SIG-M5 treated with dmso at 0.1 percent for 504 hours (cell line): ENCODE measurements at regions not wholly inside any gene's neighbourhood (a gene's known extent, or its start where the extent isn't known, plus 50 kb on each side); places are given as distances from the start of the nearest gene placed in this dataset.

Experiments
- DNase-seq: peaks from one replicate; lab custom pipeline; 2025; ENCODE audit not compliant: unreplicated experiment; lab: John Stamatoyannopoulos, UW

DNA sequence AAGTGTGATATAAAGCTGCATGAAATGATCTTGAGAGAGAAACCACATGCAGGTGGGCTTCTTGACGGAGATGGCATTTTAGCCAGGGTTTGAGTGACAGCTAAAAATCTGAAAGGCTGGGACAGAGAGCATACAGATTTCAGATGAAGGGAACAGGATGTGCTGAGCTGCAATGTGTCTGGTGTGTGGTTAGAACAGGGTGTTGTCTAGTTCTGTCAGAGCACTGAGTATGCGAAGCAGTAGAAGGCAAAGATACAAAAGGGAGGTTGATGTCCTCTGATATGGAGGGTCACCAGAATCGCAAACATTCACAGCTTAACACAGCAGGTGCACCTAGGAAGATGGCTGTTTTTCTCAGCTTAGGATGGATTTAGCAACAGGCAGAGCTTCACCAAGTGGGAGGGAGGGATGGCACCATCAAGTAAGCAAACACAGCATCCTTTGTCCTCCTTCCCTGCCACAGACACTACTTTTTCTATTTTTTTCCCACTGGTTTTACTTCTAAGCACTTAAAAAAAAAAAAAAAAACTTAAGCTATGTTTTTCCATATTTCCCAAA is 182.5 kb downstream of the TMX3 start:
- no peak for DNase-seq

DNA sequence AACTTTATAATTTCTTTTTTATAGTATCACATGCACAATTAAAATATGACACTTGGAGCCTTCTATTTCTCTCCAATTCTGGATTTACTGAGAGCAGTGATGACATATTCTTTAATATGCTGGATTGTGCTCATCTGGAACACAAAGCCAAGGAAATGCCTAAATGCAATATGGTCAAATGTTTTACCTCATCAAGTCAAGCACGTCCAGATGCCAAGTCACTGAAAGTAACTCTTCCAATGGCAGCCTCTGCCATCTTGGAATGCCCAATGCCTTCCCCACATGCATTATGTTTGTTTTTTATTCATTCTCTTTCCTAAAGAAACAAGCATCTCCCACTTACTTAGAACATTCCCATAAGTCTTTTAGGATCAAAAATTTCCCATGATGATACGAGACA is 189.8 kb downstream of the TMX3 start:
- DNase-seq = no peak

DNA sequence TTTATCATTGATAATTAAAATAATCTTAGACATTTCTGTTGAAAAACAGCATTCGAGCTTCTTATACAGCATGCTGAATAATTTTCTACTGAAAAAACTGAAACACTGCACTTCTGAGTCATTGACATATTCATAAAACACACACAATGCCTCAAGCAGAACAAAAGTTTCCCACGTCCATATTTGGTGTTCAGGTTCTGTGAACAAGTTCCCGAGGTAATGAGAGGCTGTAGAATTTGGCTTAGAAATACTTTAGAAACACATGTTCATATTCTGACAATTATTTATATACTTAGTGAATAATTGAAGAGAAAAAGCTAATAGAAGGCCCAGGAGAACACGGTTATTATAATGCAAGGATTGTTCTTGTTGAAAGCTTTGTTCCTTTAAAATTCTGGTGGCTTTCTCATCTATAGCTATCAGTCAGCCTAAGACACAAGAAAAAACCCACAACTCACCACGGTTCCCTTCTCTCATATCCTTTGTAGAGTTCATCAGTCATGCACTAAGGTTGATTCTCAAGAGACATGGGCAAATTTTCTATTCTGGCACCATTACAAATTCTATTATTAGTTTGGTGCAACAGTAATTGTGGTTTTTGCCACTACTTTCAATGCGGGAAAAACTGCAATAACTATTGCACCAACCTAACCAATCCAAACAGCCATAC is 194.4 kb downstream of the TMX3 start:
- no peak for DNase-seq

GRCh38 chr18:68519336-68519735 is 195.6 kb downstream of the TMX3 start:
- no peak for DNase-seq

GRCh38 chr18:68509902-68510301 is 205.0 kb downstream of the TMX3 start:
- DNase-seq = no peak

- DNase-seq = no peak
Observed at GRCh38 chr18:68507781-68508180, 207.1 kb downstream of the TMX3 start.

DNA sequence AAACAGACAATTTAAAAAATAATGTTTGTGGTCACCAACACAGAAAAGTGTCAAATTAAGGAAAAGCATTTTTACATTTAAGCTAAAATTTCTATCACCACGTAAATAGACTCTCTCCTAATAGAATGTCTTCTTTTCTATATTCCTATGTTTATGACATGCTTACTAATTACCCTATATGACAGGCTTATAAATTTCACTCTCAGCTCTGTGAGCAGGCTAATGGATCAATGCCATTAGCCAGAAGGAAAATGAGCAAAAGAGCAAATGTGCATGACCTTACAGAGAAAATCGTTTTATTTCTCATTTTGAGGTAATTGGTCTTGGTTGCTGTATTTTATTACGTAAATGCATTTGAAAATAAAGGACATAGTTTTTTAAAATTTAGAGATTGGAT is 209.7 kb downstream of the TMX3 start:
- no peak for DNase-seq

DNA sequence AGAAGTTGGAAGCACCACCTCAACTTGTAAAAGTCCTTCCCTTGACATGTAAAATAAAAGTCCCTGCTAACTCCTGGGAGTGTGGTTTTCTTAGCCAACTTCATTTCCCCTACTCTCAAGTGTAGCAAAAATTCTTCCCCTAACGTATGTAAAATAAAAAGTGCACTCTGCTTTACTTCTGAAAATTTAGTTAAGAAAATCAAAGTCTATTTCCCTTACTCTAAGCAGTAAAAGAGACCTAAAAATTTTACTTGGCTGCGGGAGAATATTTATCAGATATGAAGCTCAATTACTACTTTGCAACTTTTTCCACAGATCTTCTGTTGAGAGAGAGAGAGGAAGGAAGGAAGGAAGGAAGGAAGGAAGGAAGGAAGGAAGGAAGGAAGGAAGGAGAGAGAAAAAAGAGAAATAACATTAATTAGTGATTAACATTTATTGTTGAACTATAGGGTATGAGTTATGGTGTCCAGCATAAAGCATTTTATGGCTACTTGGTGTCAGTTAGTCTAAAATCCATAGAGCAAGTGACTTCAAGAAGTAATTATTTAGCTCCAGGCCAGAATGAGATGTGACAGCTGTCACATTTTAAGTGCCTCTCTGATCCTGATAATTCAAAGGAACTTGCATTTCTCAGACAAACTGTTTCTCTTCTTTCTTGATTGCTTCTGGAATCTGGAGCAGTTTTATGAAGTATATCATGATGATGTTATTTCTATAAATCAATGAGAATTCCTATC is 210.3 kb downstream of the TMX3 start:
- DNase-seq = no peak

- DNase-seq = no peak
Observed at GRCh38 chr18:68500556-68500955, 214.4 kb downstream of the TMX3 start.

GRCh38 chr18:68499141-68499540 is 215.8 kb downstream of the TMX3 start:
- DNase-seq = no peak

GRCh38 chr18:68498636-68499035 is 216.3 kb downstream of the TMX3 start:
- no peak for DNase-seq

GRCh38 chr18:68498185-68498584 is 216.7 kb downstream of the TMX3 start:
- no peak for DNase-seq

GRCh38 chr18:68494802-68495581 is 219.9 kb downstream of the TMX3 start:
- DNase-seq = no peak

DNA sequence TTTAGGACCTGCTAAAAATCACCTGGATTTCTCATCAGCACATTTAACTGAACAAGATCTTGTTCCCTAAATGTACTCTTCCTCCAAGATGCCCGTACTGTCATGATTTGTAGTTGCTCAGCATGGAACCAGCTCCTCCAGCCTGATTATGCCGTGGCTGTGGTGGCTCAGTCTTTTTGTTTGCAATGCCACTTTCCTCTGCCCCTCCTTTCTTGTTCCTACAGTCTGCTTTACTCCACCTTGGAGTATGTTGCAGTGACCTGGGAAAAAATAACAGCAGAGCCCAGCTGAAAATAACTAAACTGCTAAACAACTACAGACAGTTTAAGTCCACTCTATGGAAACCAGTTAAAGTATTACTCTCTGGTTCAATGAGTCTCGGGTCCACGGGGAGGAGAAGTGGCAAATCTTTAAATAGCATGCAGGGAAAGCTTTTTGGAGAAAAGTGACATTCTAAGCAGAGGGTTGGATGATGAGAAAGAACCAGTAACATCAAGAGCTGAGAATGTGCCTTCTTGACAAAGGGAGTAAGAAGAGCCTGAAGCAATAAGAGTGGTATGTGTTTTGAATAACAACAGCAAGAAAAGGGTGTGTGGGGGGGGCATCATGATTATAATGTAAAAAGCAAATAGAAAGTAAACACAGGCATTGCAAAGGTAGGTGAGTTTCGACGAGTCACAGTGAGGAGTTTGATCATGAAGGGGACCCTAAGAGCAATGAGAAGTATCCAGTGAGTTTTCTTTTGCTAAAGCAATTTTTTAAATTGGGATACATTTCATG is 225.7 kb downstream of the TMX3 start:
- DNase-seq = no peak

DNA sequence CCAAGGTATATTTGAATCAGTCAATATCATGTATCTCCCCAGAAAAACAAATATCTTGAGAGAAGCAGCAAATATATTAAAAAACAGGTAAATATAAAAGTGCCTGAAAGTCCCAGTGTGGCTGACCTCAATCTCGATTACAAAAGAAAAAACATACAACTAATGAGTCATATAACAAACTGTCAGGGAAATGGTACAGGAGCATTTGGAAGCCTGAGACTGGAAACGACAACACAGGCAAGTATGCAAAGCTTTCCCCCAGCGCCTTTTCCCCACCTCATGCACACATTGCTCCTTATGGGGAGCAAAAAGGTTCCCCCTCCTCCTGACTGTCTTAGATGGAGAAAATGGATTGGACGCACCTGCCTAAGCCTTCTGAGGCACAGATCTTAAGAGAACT is 230.7 kb downstream of the TMX3 start:
- no peak for DNase-seq

DNA sequence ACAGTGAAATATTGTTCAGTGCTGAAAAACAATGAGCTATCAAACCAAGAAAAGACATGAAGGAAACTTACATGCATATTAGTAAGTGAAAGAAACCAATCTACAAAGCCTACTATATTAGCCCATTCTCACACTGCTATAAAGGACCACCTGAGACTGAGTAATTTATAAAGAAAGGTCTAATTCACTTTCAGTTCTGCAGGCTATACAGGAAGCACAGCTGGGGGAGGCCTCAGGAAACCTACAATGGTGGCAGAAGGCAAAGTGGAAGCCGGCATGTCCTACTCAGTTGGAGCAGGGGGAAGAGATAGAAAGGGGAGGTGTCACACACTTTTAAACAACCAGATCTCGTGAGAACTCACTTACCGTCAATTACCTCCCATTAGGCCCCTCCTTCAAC is 232.1 kb downstream of the TMX3 start:
- no peak for DNase-seq

DNA sequence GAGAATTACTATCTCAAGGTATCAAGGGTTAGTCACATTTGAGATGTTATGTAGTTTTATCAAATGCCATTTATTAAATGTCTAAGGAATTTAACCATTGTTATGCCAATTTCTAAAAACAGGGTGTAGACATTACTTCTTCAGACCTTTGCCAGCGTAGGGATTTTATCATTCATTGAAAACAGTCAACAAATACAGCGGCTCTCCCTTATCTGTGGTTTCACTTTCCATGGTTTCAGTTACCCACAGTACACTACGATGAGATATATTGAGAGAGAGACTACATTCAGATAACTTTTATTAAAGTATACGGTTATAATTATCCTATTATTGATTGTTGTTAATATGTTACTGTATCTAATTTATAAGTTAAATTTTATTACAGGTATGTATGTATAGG is 234.7 kb downstream of the TMX3 start:
- DNase-seq = no peak

GRCh38 chr18:68478246-68478645 is 236.7 kb downstream of the TMX3 start:
- no peak for DNase-seq

- no peak for DNase-seq
Observed at GRCh38 chr18:68475883-68476282, 239.0 kb downstream of the TMX3 start.

GRCh38 chr18:68472701-68473295 is 242.1 kb downstream of the TMX3 start:
- no peak for DNase-seq
